ENCODE measurements at regions not wholly inside any gene's neighbourhood (a gene's known extent, or its start where the extent isn't known, plus 50 kb on each side); places are given as distances from the start of the nearest gene placed in this dataset.

DNA sequence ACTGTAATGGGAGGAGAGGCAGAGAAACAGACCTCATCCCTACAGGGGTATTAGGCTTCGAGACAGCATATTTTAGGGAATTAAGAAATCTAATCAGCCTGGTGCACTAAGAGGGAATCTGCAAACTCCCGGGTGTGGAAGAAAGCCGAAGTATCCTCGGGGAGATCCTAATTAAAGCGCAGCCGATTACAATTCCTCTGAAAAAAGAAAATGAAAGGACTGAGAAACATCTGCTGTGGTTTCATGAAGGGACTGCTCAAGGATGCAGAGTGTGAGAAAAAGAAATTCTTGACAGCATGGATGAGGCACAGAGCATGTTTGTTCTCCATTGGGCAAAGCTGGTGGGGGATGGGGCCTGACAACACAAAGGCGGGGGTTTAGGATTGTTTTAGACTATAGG, 290.0 kb upstream of the LARGE1 start:
- TF ChIP-seq RFX5 (IDR thresholded peaks at IDR 0.05) (no peak), CTCF (IDR thresholded peaks at IDR 0.05) (no peak), SMC3 (IDR thresholded peaks at IDR 0.05) (no peak), NR3C1 (IDR thresholded peaks at IDR 0.05) (no peak), POLR2A (IDR thresholded peaks at IDR 0.05; ENCODE audit: low read length) (no peak), RAD21 (conservative IDR thresholded peaks at IDR 0.05 in 1 of 2, IDR thresholded peaks at IDR 0.05 in 1 of 2) (no peak), EP300 (IDR thresholded peaks at IDR 0.05) (no peak), NFE2L2 (conservative IDR thresholded peaks at IDR 0.05; ENCODE audit: low read length) (no peak), BHLHE40 (IDR thresholded peaks at IDR 0.05; ENCODE audit: low read depth, low read length) (no peak)
